HepG2 (cell line): ENCODE measurements at regions not wholly inside any gene's neighbourhood (a gene's known extent, or its start where the extent isn't known, plus 50 kb on each side); places are given as distances from the start of the nearest gene placed in this dataset.
A peak's percentile ranks its signal among the peaks of the same experiment; 100 is the strongest.

Experiments
- ATAC-seq: fragments of 200-7000 bp; cut with Tn5 transposase; 3 replicates; pipeline ENCODE4 v1.9.1; 2020; ENCODE audit warnings: mild to moderate bottlenecking, moderate library complexity
- BruUV-seq: library from RNA; stranded (reverse); fragments of 400-500 nt; replicated peaks from 2 replicates; lab custom pipeline; 2021; lab: Mats Ljungman, UMichigan
- CTCF ChIA-PET: fragments of 300-600 bp; formaldehyde crosslinking; extraction: SDS; loops from one replicate; lab custom pipeline; 2021; ENCODE audit warnings: low total read pairs, inconsistent platforms, low intra/inter-chr PET ratio; lab: Yijun Ruan, JAX
- POLR2A ChIA-PET: fragments of 350-600 bp; sonication (Branson Sonifier 250); formaldehyde crosslinking; loops from one replicate; lab custom pipeline; 2020; ENCODE audit warnings: antibody characterized with exemption, inconsistent platforms; lab: Yijun Ruan, JAX
- DNase-seq: peaks from one replicate; pipeline ENCODE4 v3.0.0-alpha.2; 2015; ENCODE audit warnings: low spot score
- FAIRE-seq: peaks from 3 replicates; lab custom pipeline; 2011; peaks lifted over from hg19 to GRCh38; lab: Jason Lieb, UNC
- H2AFZ ChIP-seq: one replicate; pipeline ENCODE4 v1.6.1; 2011; ENCODE audit warnings: low read length, inconsistent platforms
- H3K27ac ChIP-seq: fragments of 300-600 bp; 3 replicates; pipeline ENCODE4 v1.8.0; 2011; ENCODE audit warnings: mixed run types, mild to moderate bottlenecking, mixed read lengths, low read length, inconsistent platforms; ENCODE audit not compliant: insufficient read depth; ENCODE audit errors: extremely low read length
- H3K27me3 ChIP-seq, 2 experiments: fragments of 200-600 bp in 1 of 2; 2 replicates in 1 of 2; 3 replicates in 1 of 2; pipeline versions ENCODE4 v1.6.0 to v1.8.0; 2011; ENCODE audit warnings: low read length in 2 of 2, mild to moderate bottlenecking in 2 of 2, moderate library complexity in 2 of 2, inconsistent platforms in 1 of 2; ENCODE audit not compliant: insufficient read depth in 2 of 2, control insufficient read depth in 1 of 2
- H3K36me3 ChIP-seq, 2 experiments: fragments of 200-600 bp in 1 of 2; replicated peaks in 1 of 2; 2 replicates in 1 of 2; 3 replicates in 1 of 2; pipeline versions ENCODE4 v1.5.1 to v1.8.0; 2011; ENCODE audit warnings: low read length in 2 of 2, inconsistent platforms in 1 of 2; ENCODE audit not compliant: insufficient read depth in 2 of 2, control insufficient read depth in 1 of 2
- H3K4me1 ChIP-seq: 2 replicates; pipeline ENCODE4 v1.5.1; 2012; ENCODE audit warnings: low read length, inconsistent platforms; ENCODE audit not compliant: insufficient read depth
- H3K4me2 ChIP-seq: 2 replicates; pipeline ENCODE4 v1.6.0; 2011; ENCODE audit warnings: low read depth, low read length, inconsistent platforms
- H3K4me3 ChIP-seq, 3 experiments: fragments of 200-600 bp in 1 of 3; sonication (generic), shearing (Covaris generic) in 1 of 3; replicated peaks in 1 of 3; 2 replicates each; pipeline ENCODE4 v1.5.1; 2011 to 2016; ENCODE audit warnings: low read length in 3 of 3, inconsistent platforms in 2 of 3, low read depth in 2 of 3, mild to moderate bottlenecking in 2 of 3, control low read depth in 1 of 3, mixed read lengths in 1 of 3; ENCODE audit not compliant: insufficient read depth in 1 of 3
- H3K79me2 ChIP-seq: one replicate; pipeline ENCODE4 v1.6.1; 2011; ENCODE audit warnings: low read length, inconsistent platforms; ENCODE audit not compliant: insufficient read depth
- H3K9ac ChIP-seq: 2 replicates; pipeline ENCODE4 v1.6.0; 2011; ENCODE audit warnings: mild to moderate bottlenecking, low read depth, low read length, inconsistent platforms; ENCODE audit not compliant: insufficient read depth
- H3K9me3 ChIP-seq: 2 replicates; pipeline ENCODE4 v1.5.1; 2012; ENCODE audit warnings: mild to moderate bottlenecking, low read length
- H4K20me1 ChIP-seq: 2 replicates; pipeline ENCODE4 v1.6.0; 2011; ENCODE audit warnings: inconsistent platforms, mild to moderate bottlenecking, low read length, moderate library complexity; ENCODE audit not compliant: insufficient read depth
- EP300 ChIP-seq, 3 experiments: sonication (generic) in 1 of 3; formaldehyde crosslinking in 1 of 3; IDR thresholded peaks; 2 replicates each; pipeline versions ENCODE4 v1.5.1 to v1.6.1; 2011 to 2020; ENCODE audit warnings: low read depth in 2 of 3, low read length in 2 of 3, borderline replicate concordance in 1 of 3, improper control_type of control experiment in 1 of 3, mild to moderate bottlenecking in 1 of 3, missing genetic modification reagents in 1 of 3, moderate library complexity in 1 of 3
- JDP2 ChIP-seq: sonication (generic); formaldehyde crosslinking; IDR thresholded peaks from 2 replicates; pipeline ENCODE4 v1.8.1; 2022; ENCODE audit warnings: missing genetic modification reagents, borderline replicate concordance
- KDM5B ChIP-seq: sonication (generic); formaldehyde crosslinking; IDR thresholded peaks from 2 replicates; pipeline ENCODE4 v1.4.0; 2020; ENCODE audit warnings: missing genetic modification reagents, mild to moderate bottlenecking, borderline replicate concordance
- MAFF ChIP-seq: IDR thresholded peaks from 2 replicates; pipeline ENCODE4 v1.6.1; 2011; ENCODE audit warnings: low read depth, low read length, improper control_type of control experiment
- MAFK ChIP-seq, 2 experiments: IDR thresholded peaks in 1 of 2; conservative IDR thresholded peaks in 1 of 2; 2 replicates each; pipeline ENCODE4 v1.6.1; 2011; ENCODE audit warnings: improper control_type of control experiment in 2 of 2, low read length in 2 of 2
- NFKB2 ChIP-seq: sonication (generic); formaldehyde crosslinking; IDR thresholded peaks from 2 replicates; pipeline ENCODE4 v1.4.0; 2020; ENCODE audit warnings: missing genetic modification reagents, borderline replicate concordance
- NFKBIZ ChIP-seq: IDR thresholded peaks from 2 replicates; pipeline ENCODE4 v1.6.1; 2018; ENCODE audit warnings: missing genetic modification reagents, missing compliant biosample characterization
- SIN3B ChIP-seq: fragments of 150-350 bp; IDR thresholded peaks from 2 replicates; pipeline ENCODE4 v1.6.1; 2014; ENCODE audit warnings: low read length
- SRY ChIP-seq: sonication (generic); formaldehyde crosslinking; IDR thresholded peaks from 2 replicates; pipeline ENCODE4 v1.8.0; 2022; ENCODE audit warnings: mild to moderate bottlenecking, missing genetic modification reagents
- ZNF224 ChIP-seq: sonication (generic); formaldehyde crosslinking; IDR thresholded peaks from 2 replicates; pipeline ENCODE4 v1.5.0; 2020; ENCODE audit warnings: mild to moderate bottlenecking, missing genetic modification reagents
- WGBS: methylation state at CpG from one replicate; pipeline ENCODE4 v1.1.6; 2017; ENCODE audit warnings: low lambda C conversion rate; 5-methylcytosine and 5-hydroxymethylcytosine counted together
- in situ Hi-C: cut with HindIII; loops from 2 replicates; pipeline ENCODE4 v1.10.0; 2017; ENCODE audit warnings: low pct_unique_long_range_greater_than_20kb; ENCODE audit not compliant: extremely low pct_ligation_motif_present
- intact Hi-C: fragments of 100-400 bp; cut with micrococcal nuclease; formaldehyde crosslinking; loops from one replicate; pipeline ENCODE4 v1.10.0; 2022; ENCODE audit not compliant: unreplicated experiment
- TF ChIP-seq, protein P1 (sequence below): IDR thresholded peaks from 2 replicates; pipeline ENCODE4 v1.6.1; 2012; ENCODE audit warnings: inconsistent platforms

DNA sequence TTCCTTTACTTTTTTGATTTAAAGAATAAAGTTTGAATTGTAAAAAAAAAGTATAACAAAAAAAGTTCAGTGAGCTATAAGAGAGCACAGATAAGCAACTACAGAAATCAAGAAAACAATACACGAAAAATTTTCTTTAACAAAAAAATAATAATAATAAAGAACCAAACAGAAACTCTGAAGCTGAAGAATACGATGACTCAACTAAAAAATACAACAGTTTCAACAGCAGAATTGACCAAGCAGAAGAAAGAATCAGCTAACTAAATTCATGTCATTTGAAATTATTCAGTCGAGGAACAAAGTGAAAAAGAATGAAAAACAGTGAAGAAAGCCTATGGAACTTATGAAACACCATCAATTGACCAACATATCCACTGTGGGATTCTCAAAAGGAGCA lies 177.7 kb downstream of the NDUFS4 start:
- Histone ChIP-seq H2AFZ (no peak overlapping the region), H3K36me3 (no peaks in the 10 kb centered on the region), H3K9ac (no peak overlapping the region), H3K4me2 (no peak overlapping the region), H3K79me2 (no peaks in the 10 kb centered on the region)
- in situ Hi-C loops, result no loop called here
- POLR2A ChIA-PET, result no interaction called here
- CTCF ChIA-PET, result no interaction called here
- no TSS peak for BruUV-seq
- TF ChIP-seq JDP2 (CRISPR knock-in tag) (no peak), EP300 (IDR thresholded peaks at IDR 0.05; ENCODE audit: low read depth in 2 of 2, low read length in 2 of 2) (no peak), EP300 (CRISPR knock-in tag; IDR thresholded peaks at IDR 0.05; ENCODE audit: borderline replicate concordance) (no peak), KDM5B (CRISPR knock-in tag) (no peak), MAFF (0 out of 2 replicates have a peak, but pooled peaks have one; percentile 32), SRY (CRISPR knock-in tag) (no peak), SIN3B (no peak), NFKB2 (no peak), ZNF224 (no peak), NFKBIZ (CRISPR knock-in tag) (no peak), MAFK (conservative IDR thresholded peaks at IDR 0.05 in 1 of 2, IDR thresholded peaks at IDR 0.05 in 1 of 2; ENCODE audit: low read length in 2 of 2) (peak; percentile 51 to 54; a peak in 3 of 4 replicates)
- TF ChIP-seq, protein P1, sequence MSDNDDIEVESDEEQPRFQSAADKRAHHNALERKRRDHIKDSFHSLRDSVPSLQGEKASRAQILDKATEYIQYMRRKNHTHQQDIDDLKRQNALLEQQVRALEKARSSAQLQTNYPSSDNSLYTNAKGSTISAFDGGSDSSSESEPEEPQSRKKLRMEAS, result no peak
- TF ChIP-seq, all 625 proteins: peak for 2
- no peak for DNase-seq
- no peaks in the 10 kb centered on the region for H3K27me3 ChIP-seq
- no peak for ATAC-seq
- H3K9me3 ChIP-seq, result no peaks in the 10 kb centered on the region
- H3K27ac ChIP-seq, result no peak overlapping the region
- H3K4me3 ChIP-seq, result no peak overlapping the region
- intact Hi-C loops, result no loop called here
- FAIRE-seq, result no peak
- H4K20me1 ChIP-seq, result no peaks in the 10 kb centered on the region
- no peaks in the 10 kb centered on the region for H3K4me1 ChIP-seq
- WGBS, result 3% methylated on average over 3 of the region's 3 CpGs
